ENCODE measurements at regions not wholly inside any gene's neighbourhood (a gene's known extent, or its start where the extent isn't known, plus 50 kb on each side); places are given as distances from the start of the nearest gene placed in this dataset.

DNA sequence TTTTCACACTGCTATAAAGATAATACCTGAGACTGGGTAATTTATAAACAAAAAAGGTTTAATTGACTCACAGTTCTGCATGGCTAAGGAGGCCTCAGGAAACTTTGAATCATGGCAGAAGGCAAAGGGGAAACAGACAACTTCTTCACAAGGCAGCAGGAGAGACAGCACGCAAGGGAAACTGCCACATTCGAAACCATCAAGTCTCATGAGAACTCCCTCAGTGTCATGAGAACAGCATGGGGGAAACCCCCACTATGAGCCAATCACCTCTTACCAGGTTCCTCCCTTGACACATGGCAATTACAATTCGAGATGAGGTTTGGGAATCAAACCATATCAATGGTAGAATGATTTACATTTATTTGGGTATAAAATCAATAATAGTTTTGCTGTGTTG, 558.5 kb downstream of the TMTC2 start:
- H3K14ac ChIP-seq (replicated peaks; ENCODE audit: low read depth, low read length): no peak overlapping the region
- no peak for ATAC-seq (ENCODE audit: low read depth)
- dilution Hi-C loops (cut with HindIII; ENCODE audit: low sequenced_read_pairs, unreplicated experiment) (no loop called here), in situ Hi-C loops (cut with MboI; ENCODE audit: low sequenced_read_pairs) (no loop called here), intact Hi-C loops (cut with micrococcal nuclease) (no loop called here)
- DNase-seq: no peak
- no peak overlapping the region for H2AK5ac ChIP-seq (ENCODE audit: low read depth, low read length)
- no peaks in the 10 kb centered on the region for H3K4me1 ChIP-seq (ENCODE audit: control insufficient read depth, insufficient read depth, low read length)
- no peak overlapping the region for H3K9ac ChIP-seq (ENCODE audit: low read depth, low read length)
- no peaks in the 10 kb centered on the region for H3K9me1 ChIP-seq (ENCODE audit: insufficient read depth, low read length)
- TF ChIP-seq MAZ (IDR thresholded peaks at IDR 0.05; ENCODE audit: borderline replicate concordance, low read depth, low read length) (no peak), CHD1 (IDR thresholded peaks at IDR 0.05; ENCODE audit: low read depth, low read length) (no peak), POLR2A (IDR thresholded peaks at IDR 0.05; ENCODE audit: low read depth, low read length) (no peak), NFE2L2 (IDR thresholded peaks at IDR 0.05; ENCODE audit: low read depth, low read length) (no peak), RCOR1 (IDR thresholded peaks at IDR 0.05; ENCODE audit: insufficient replicate concordance, low read length) (no peak), RAD21 (IDR thresholded peaks at IDR 0.05; ENCODE audit: low read length) (no peak), CEBPB (IDR thresholded peaks at IDR 0.05; ENCODE audit: low read depth, low read length) (no peak), SMC3 (IDR thresholded peaks at IDR 0.05; ENCODE audit: low read depth, low read length) (no peak), MAFK (IDR thresholded peaks at IDR 0.05; ENCODE audit: low read depth, low read length) (no peak), FOS (IDR thresholded peaks at IDR 0.05; ENCODE audit: low read depth, low read length) (no peak), MXI1 (IDR thresholded peaks at IDR 0.05; ENCODE audit: borderline replicate concordance, low read depth, low read length) (no peak), BHLHE40 (IDR thresholded peaks at IDR 0.05; ENCODE audit: low read depth, low read length) (no peak), RFX5 (IDR thresholded peaks at IDR 0.05; ENCODE audit: low read depth, low read length) (no peak)
- TF ChIP-seq, protein P1, sequence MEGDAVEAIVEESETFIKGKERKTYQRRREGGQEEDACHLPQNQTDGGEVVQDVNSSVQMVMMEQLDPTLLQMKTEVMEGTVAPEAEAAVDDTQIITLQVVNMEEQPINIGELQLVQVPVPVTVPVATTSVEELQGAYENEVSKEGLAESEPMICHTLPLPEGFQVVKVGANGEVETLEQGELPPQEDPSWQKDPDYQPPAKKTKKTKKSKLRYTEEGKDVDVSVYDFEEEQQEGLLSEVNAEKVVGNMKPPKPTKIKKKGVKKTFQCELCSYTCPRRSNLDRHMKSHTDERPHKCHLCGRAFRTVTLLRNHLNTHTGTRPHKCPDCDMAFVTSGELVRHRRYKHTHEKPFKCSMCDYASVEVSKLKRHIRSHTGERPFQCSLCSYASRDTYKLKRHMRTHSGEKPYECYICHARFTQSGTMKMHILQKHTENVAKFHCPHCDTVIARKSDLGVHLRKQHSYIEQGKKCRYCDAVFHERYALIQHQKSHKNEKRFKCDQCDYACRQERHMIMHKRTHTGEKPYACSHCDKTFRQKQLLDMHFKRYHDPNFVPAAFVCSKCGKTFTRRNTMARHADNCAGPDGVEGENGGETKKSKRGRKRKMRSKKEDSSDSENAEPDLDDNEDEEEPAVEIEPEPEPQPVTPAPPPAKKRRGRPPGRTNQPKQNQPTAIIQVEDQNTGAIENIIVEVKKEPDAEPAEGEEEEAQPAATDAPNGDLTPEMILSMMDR (conservative IDR thresholded peaks at IDR 0.05; ENCODE audit: low read depth, low read length): no peak
- TF ChIP-seq, protein P2, sequence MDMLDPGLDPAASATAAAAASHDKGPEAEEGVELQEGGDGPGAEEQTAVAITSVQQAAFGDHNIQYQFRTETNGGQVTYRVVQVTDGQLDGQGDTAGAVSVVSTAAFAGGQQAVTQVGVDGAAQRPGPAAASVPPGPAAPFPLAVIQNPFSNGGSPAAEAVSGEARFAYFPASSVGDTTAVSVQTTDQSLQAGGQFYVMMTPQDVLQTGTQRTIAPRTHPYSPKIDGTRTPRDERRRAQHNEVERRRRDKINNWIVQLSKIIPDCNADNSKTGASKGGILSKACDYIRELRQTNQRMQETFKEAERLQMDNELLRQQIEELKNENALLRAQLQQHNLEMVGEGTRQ (IDR thresholded peaks at IDR 0.05; ENCODE audit: low read depth, low read length): no peak
- TF ChIP-seq, protein P3, sequence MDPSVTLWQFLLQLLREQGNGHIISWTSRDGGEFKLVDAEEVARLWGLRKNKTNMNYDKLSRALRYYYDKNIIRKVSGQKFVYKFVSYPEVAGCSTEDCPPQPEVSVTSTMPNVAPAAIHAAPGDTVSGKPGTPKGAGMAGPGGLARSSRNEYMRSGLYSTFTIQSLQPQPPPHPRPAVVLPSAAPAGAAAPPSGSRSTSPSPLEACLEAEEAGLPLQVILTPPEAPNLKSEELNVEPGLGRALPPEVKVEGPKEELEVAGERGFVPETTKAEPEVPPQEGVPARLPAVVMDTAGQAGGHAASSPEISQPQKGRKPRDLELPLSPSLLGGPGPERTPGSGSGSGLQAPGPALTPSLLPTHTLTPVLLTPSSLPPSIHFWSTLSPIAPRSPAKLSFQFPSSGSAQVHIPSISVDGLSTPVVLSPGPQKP (IDR thresholded peaks at IDR 0.05; ENCODE audit: borderline replicate concordance, low read depth, low read length): no peak
- H2AFZ ChIP-seq (replicated peaks; ENCODE audit: low read length, poor library complexity): no peak overlapping the region
- H3K27ac ChIP-seq (ENCODE audit: insufficient read depth, low read length): no peak overlapping the region
- H4K8ac ChIP-seq (ENCODE audit: low read depth in 2 of 2, low read length in 2 of 2): no peak overlapping the region
- H3K23ac ChIP-seq (ENCODE audit: low read depth, low read length): no peak overlapping the region
- no peaks in the 10 kb centered on the region for H4K20me1 ChIP-seq (ENCODE audit: insufficient read depth, low read length)
- no peak overlapping the region for H2BK20ac ChIP-seq (ENCODE audit: low read depth, low read length)
- no peak overlapping the region for H4K91ac ChIP-seq (ENCODE audit: insufficient read depth, low read depth, low read length)
- no peak overlapping the region for H3K18ac ChIP-seq (ENCODE audit: low read depth, low read length)
- no peak overlapping the region for H3K4me3 ChIP-seq (ENCODE audit: insufficient read depth, low read depth, low read length)
- ChIA-PET POLR2A (ENCODE audit: unreplicated experiment) (no interaction called here), CTCF (no interaction called here)
- H3K4me2 ChIP-seq (ENCODE audit: low read depth, low read length): no peak overlapping the region
- H2BK120ac ChIP-seq (ENCODE audit: low read depth, low read length): no peak overlapping the region
- no peak overlapping the region for H2AK9ac ChIP-seq (replicated peaks; ENCODE audit: low read depth, low read length, poor library complexity)
- H3K9me3 ChIP-seq (ENCODE audit: control insufficient read depth, insufficient read depth, low read length): peaks cover 4% of the 10 kb centered on the region; the same call in 1 of the 2 replicates
- no peak overlapping the region for H2BK15ac ChIP-seq (ENCODE audit: low read depth, low read length)
- no peak overlapping the region for H3K4ac ChIP-seq (ENCODE audit: low read depth, low read length)
- no peaks in the 10 kb centered on the region for H3K36me3 ChIP-seq (ENCODE audit: control insufficient read depth, insufficient read depth, low read length)
- no peak overlapping the region for H2BK5ac ChIP-seq (ENCODE audit: low read depth, low read length, poor library complexity, severe bottlenecking)
- H3K27me3 ChIP-seq (ENCODE audit: control insufficient read depth, insufficient read depth, low read length): no peaks in the 10 kb centered on the region
- no peaks in the 10 kb centered on the region for H3K79me1 ChIP-seq (ENCODE audit: low read depth in 1 of 2, low read length in 2 of 2)
- WGBS, 2 experiments (ENCODE audit: extremely low coverage in 2 of 2, insufficient read length in 1 of 2): no CpG with 5 or more reads among the region's 3 CpGs
- no peak overlapping the region for H3K56ac ChIP-seq (ENCODE audit: extremely low read depth, insufficient read depth, low read length)
- no TSS peak for BruUV-seq (replicated peaks)
- H4K5ac ChIP-seq (ENCODE audit: low read depth, low read length): no peak overlapping the region

Measured in IMR-90 (cell line).